Activated T-helper 1 cell treated with anti-CD3 and anti-CD28 coated beads, Interleukin-2, amount 50 U/mL, for 16 hours (primary cell): ENCODE measurements at regions not wholly inside any gene's neighbourhood (a gene's known extent, or its start where the extent isn't known, plus 50 kb on each side); places are given as distances from the start of the nearest gene placed in this dataset.
"Not testable (repeated sequence)": the region's sequence is repeated elsewhere in the genome, so short reads cannot be mapped to it uniquely, and the experiment has no call there.

Experiments
- DNase-seq, 2 donors: peaks; one replicate each; pipeline ENCODE4 v3.0.0-alpha.2; 2020; ENCODE audit warnings: low read depth in 1 of 2, low spot score in 1 of 2

DNA sequence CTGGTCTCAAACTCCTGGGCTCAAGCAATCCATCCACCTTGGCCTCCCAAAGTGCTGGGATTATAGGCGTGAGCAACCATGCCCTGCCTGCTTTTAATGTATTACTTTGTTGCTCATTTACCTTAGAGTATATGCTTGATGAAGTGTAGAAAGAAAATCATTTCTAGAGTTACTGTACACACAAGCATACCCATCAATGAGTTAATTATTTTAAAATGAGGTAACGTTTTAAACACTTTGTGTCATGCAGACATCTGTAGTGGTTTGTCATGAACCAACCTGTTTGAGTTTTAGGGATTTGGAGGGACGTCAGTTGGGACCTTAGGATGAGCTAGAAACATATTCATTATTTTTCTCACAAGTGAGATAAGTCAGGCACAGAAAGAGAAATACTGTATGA is 332.4 kb upstream of the IGF1R start:
- DNase-seq = no peak

DNA sequence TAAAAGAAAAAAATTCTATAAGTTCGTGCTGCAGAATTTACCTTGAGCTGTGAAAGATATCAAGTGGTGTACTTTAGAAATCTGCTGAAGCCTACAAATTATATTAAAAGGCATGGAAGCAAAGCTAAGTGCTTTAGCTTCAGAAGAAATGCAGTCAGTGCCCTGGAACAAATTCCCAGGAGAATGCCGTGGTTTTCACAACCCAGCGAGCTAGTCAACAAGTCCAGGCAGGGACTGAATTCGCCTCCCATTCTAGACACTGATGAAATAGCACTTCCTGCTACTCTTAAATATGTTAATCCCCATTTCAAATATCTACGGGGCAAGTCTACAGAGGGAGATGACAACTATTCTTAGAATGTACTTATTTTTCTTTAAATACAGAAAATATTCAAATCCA is 326.4 kb upstream of the IGF1R start:
- DNase-seq = no peak

DNA sequence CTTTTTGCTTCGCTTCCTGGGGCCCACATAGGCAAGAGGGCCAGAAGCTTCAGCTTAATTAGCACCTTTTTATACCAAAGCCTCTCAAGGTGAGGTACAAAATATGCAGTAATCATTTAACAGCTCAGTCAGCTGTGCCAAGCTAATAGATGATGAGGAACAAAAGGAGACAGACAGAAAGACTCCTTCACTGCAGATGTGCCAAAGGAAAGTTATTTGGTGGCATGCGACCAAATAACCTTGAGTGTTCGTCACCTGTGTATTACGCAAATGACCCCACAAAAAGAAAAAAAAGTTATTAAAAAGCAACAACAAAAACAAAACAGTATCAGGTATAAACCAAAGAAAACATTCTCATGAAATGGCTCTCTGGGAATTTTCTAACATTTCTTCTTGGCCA is 325.8 kb upstream of the IGF1R start:
- DNase-seq = no peak

DNA sequence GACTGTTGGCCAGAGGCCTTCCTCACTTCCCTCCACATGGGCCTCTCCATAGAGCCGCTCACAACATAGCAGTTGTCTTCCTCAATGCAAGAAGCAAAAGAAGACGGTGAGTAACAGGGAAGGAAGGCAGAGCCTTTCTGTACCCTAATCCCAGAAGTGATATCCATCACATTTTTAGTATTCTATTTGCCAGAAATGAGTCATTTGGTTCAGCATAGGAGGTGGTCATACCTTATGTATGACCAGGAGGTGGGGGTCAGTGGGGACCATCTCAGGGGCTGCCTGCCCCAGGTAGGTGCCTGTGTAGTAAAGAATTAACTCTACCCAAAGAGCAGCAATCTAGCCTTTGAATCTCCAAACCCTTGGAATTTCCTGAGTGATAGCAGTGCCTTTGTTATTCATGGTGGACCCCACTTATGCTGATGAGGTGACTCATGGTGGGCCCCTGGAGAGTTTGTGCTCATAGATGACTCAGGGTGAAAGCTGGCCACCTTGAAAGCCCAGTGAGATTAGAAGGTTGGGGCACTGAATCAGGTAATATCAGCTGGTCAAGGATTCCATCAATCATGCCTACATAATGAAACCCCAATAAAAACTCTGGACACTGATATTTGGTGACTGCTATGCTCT is 323.9 kb upstream of the IGF1R start:
- no peak for DNase-seq

DNA sequence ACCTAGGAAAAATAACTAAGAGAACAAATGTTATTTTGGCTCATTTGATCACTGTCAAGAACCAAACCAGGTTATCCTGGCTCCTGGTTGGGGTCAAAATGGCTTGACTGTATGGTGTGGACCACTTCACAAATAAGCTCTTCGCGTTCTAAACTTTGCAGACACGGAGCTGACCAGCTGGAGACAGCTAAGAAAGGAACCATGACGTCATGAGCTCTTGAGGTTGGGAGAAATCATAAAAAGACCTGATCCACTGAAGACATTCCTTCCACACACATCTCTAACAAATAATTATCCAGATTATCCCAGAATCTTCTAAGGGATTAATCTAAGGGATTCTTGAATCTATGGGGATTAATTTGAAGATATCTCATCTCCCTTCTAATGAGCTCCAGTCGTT is 321.5 kb upstream of the IGF1R start:
- DNase-seq = no peak

DNA sequence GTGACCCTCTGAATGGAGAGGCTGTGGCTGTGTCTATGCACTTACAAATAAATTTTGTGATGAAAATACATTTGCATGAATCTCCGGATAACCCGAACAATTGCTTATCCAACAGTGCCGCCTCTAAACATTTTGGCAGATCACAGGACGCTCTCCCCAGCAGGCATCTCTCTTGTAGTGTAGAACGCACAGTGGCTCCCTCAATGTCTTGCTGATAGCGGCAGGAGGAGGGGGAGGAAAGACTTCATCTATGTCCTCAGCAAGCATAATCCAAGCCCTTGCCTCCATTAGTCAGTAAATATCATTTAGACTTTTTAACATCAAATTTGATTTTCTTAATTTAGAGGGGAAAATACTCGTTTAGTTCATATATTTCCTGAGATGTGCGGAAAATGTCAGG is 318.1 kb upstream of the IGF1R start:
- DNase-seq = no peak

DNA sequence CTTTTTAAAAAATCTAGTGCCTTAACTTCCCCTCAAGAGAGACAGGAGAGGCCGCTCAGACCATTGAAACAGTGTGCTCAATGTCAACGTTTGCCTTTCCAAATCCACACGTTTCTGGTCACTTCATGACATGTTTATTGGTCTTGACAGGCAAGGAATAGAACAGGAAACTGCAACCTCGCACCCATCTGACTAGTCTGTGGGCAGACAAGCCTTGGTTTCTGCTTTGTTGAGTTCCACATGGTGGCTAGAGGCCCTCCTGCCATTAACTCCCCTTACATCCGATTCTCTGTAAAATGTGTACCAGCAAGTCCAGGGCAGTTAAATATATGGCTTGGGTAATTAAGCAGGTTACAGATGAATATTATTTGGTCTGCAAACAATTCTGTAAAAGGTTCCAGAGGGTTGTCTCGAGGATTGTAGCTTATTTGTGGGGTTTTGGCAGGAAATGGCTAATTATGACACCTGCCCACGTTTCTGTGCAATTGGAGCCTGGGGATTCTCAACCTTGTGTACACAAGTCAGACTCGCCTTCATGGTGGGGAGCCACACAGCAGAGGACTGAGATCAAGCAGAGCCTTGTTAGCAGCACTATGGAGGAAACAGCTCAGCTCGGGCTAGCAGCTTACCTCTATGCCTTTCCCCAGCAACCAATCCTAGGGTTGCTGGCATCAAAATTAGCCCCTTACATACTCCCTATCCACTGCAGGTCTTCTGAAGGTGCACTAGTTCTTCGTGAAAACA is 317.5 kb upstream of the IGF1R start:
- DNase-seq = no peak

DNA sequence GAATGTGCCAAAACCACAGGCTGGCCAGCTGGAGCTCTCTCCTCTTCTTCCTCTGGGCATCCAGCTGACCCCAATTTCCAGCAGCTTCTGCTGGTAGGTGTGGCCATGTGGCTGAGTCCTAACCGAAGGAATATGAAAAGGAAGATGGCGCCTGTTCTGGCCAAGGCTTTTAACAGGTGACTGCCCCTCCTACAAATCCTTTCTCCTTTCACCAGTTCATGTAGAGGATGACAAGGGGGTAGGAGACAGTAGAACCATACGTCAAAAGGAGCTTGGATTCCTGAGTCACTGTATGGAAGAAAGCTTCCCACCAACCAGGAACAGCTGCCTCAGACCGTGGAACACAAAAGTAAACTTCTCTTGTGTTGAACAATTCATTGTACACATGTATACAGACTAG is 316.7 kb upstream of the IGF1R start:
- DNase-seq = no peak

DNA sequence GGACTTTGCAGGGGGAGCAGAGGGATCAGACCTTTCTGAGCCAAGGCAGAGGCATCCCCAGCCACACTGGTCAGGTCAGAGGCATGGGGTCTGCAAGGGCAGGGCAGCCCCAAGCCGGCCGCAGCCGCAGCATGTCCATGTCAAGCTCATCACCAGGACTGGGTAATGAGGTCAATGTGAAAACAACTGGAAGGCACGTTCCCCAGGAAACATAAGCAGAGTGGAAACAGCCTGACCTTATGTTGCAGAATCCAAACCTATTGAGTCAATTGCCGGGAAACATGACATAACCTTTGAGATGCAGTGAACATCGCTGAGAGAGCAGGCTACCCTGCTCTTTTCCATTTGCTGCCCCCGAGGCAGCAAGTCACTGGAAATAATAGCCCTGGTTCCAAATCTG is 315.1 kb upstream of the IGF1R start:
- DNase-seq = no peak

DNA sequence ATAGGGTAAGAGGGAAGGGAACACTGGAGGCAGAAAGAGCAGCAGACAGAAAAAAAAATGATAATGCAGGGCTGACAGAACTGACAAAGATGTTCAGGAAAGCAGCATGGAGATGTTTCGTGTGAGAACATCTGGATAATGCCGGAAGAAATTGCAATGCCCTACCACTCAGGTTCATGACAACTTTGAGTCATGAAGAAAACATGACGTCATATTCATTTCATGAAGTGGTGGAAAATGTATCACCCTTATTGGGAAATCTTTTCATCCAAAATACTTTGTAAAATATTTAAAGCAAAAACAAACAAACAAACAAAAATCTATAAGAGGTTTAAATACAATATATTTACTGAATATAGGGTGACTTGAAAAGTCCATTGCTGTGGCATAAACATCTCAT is 305.4 kb upstream of the IGF1R start:
- no peak for DNase-seq

DNA sequence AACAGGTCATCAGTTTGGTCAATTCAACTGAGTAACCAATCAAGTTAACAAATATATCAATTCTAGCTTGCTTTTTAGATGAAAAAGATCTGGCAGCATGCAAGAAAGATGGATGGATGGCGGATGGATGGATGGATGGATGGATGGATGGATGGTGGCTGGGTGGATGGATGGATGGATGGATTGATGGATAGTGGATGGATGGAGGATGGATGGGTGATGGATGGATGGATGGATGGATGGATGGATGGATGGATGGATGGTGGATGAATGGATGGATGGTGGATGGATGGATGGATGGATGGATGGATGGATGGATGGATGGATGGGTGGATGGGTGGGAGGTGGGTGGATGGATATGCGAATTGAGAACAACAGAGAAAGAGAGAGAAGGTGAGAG is 303.7 kb upstream of the IGF1R start:
- DNase-seq = no peak

DNA sequence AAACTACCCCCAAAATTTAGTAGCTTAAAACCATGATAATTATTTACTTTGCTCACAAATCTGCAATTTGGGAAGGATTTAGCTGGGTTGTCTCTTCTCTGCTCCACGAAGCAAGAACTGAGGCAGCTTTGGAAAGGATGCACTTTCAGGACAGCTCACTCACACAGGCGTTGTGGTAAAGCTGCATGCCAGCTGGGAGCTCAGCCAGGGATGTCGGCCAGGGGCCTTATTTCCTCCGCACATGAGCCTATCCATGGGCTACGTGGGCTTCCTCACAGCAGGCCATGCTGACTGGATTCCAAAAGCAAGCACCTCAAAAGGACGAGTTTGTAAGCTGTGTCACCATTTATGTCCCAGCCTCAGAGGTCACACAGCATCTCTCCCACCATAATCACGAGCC is 301.3 kb upstream of the IGF1R start:
- no peak for DNase-seq

DNA sequence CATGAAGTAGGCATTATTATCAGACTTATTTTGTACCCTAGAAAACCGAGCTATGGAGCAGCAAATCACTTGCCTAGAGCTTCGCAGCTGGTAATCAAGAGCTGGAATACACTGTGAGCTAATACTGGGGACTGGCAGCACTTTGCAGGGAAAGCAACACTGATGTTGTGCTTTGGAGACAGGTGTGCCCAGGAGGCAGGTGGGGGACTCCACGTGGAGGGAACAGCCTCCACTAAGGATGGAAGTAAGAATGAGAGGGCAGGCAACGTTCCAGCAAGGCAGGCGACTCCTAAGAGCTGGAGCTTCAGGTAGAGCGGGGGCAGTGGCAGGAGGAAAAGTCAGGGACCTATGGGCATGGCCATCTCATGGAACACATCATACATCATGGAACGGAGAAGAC is 300.5 kb upstream of the IGF1R start:
- no peak for DNase-seq

DNA sequence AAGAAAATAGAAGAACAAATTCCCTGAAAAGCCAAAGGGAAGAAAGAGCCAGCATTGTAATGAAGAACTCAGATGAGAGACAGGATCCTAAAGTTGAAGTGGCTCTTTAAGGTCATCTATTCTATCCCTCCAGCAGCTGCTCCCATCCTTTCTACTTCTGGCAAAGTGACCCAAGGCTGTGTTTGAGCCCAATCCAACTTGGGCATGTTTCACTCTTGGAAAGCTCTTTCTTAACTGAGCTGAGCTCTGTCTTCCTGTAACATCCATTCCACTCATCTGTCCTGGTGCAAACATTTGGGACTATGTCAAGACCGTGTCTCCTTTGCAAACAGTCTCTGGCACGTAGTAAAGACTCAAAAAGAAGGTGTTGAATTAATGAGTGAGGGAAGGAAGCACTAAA is 298.1 kb upstream of the IGF1R start:
- DNase-seq = no peak

DNA sequence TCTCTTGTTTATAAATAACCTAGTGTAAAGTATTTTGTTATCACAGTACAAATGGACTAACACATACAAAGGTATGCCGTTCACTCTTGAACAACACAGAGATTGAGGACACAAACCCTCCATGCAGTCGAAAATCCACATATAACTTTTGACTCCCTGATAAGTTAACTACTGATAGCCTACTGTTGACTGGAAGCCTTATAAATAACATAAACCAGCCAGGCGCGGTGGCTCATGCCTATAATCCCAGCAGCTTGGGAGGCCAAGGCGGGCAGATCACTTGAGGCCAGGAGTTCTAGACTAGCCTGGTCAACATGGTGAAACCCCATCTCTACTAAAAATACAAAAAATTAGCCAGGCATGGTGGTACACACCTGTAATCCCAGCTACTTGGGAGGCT is 290.1 kb upstream of the IGF1R start:
- DNase-seq = not testable (repeated sequence)

DNA sequence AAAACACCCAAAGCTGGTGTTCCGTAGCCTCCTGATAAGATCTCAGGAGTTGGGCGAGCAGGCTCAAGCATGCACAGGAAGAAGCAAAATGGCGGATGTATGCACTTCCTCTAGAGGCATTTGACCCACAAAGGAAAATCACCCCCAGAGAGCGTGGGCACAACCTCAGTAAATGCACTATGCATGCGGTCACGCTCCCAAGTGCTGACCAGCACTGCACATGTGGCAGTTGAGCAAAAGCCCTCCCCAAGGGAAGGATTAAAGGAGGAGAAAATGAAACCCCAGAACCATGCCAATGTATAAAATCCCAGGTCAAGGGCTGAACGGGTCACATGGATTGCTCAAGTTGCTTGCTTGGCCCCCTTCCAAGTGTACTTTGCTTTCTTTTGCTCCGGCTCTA is 289.4 kb upstream of the IGF1R start:
- no peak for DNase-seq

DNA sequence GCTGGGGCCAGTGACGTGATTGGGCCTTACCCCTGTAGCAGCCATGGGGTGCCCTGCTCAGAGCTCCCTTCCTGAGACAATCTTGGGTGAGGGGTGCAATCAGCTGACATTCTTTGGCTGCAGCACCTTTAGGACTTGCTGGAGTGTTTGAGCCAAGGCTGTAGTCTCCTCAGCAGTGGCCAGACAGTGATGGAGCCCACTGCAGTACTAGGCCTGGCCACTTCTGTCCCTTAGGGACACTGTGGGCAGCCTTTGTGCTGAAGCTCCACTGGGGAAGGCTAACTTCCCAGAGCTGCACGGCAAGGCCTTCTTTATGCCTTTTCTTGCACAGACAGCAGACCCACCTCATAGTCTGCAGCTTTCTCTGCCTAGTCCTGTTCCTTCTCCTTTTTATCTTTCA is 284.9 kb upstream of the IGF1R start:
- no peak for DNase-seq

DNA sequence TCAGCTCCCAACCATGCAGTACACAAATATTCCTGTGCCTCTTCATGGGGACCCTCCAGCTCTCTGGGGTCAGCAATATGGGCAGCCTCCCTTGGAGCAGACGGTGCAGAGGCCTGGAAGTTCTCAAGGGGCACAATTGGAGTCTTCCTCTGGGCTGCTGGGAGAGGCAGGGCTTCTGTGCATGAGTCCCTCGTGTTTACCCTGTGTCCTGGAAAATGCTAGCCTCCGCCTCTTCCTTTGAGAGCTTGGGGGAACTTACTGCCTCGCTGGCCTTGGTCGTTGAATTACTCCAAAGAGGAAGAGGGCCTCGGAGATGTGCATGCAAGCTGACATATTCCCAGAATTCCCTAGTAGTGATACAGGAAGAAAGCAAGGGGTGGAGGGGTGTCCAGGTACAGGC is 284.4 kb upstream of the IGF1R start:
- DNase-seq = no peak

DNA sequence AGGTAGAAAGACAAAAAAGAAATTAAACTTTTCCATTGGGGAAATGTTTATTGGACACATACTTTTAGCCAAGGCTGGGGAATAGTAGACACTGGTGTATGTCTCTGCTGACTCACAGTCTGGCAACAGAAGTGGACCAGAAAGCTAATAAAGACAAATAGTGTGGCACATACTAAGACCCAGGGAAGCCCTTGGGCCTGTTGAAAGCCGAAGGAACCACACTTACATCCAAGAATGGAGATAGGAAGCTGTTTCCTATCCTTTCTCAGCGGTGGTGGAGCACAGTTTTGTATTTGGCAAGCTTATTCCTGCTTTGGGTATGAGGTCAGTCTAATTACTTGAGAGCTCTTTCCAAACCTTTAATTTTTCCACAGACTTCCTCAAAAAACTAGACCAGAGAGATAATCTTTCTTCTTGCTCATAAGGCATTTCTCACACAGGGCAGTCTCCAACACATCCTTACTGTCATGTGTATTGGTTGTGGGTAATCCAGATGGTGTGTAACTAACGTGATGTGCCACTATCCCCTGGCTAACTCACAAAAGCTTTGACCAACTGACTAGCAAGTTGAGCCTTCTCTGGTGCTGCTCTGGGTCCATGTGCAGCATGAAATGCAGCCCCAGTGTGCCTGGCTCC is 279.1 kb upstream of the IGF1R start:
- no peak for DNase-seq

DNA sequence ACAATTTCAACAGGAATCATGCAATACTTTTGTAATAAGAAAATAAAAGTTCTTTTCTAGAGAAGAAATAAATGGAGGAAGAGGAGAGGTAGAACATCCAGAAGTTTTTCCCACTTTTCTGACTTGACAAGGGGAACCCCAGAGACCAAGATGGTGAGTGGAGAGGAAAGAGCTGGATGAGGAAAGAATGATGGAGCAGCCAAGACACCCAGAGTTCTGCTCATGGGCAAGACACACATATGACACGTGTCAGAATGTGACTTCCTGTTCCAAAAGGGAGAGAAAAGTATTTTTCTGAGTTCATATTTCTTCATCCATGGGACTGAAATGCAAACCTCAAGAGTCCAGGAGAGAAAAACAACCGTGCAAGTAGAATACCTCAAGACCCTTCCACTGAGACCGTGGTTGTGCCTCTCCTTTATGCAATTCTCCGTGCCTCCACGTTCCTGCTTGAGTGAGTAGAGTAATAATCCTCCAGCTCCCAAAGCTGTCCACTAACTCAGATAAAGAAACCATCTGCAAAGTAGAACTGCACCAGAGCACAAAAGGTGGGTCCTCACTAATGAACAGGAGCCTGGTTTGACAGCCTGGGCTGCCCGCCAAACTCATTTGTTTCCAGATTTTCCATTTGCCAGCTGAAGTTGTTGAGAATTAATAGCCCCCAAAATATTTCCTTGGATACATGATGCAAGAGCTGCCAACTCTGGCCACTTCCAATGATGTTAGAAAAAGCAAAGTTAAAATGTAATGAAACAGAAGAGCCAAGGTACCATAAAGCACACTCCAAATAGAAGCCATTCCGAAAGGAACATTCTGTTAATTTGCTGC is 272.6 kb upstream of the IGF1R start:
- no peak for DNase-seq

DNA sequence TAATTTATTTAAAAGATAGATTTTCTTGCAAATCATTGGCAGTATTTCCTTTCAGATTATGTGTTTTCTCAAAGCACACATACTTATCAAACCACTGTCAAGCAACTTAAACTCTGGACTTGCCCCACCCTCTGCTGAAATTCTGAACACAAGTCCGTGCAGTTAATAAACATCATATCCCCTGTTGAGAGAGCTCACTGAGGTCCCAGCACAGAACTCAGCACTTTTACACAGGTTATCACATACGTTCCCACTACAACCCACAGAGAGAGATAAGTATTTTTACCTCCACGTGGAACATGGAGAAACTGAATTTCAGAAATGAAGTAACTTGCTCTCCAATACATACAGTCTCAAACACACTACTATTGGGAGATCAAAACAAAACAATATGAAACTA is 267.6 kb upstream of the IGF1R start:
- no peak for DNase-seq

DNA sequence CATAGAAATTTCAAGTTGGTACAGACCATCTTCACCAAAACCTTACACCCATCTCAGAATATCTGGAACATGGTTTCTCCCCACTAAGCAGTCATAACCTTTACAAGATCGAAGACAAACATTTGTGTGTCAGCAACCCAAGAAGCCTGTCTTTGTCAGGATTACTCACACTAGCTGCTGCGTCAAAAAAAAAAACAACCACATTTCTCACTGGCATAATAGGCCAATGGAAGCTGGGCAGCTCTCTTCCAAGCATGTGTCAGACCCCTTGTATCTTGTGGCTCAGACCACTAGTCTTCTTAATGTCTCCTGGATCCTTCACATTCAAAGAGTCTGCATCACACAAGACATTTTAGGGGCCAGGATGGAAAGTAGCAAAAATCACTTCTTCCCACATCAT is 266.9 kb upstream of the IGF1R start:
- no peak for DNase-seq
